Inferior parietal cortex (tissue), 1 donor: ENCODE measurements at regions not wholly inside any gene's neighbourhood (a gene's known extent, or its start where the extent isn't known, plus 50 kb on each side); places are given as distances from the start of the nearest gene placed in this dataset.

ENCODE experiments used
- DNase-seq: peaks from one replicate; pipeline ENCODE4 v3.0.0-alpha.2; 2016; ENCODE audit errors: extremely low spot score

GRCh38 chr4:35789899-35790574 is 454.3 kb downstream of the ARAP2 start:
- DNase-seq, result no peak

- DNase-seq, result no peak
Observed at GRCh38 chr4:35793045-35793722, 451.1 kb downstream of the ARAP2 start.

GRCh38 chr4:35793766-35794165 is 450.5 kb downstream of the ARAP2 start:
- DNase-seq, result no peak

DNA sequence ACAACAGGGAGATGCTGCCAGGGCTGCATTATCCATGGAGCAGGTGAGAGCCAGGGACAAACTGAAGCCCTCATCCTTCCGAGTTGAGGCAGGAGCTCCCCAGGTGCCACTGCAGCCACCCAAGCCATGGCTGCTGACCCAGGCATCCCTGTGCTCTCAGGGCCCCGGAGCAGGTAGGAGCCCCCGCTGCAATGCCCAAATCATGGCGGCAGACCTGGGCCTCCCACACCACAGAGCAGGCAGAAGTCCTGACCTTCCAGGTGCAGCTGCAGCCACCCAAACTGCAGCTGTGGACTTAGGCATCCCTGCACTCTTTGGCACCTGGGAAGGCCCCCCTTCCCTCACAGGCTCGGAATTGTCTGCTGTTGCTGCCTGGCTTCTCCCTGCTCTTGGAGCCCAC is 443.6 kb downstream of the ARAP2 start:
- no peak for DNase-seq

- DNase-seq, result no peak
Observed at GRCh38 chr4:35802644-35803043, 441.7 kb downstream of the ARAP2 start.

- no peak for DNase-seq
Observed at GRCh38 chr4:35818520-35818919, 425.8 kb downstream of the ARAP2 start.

DNA sequence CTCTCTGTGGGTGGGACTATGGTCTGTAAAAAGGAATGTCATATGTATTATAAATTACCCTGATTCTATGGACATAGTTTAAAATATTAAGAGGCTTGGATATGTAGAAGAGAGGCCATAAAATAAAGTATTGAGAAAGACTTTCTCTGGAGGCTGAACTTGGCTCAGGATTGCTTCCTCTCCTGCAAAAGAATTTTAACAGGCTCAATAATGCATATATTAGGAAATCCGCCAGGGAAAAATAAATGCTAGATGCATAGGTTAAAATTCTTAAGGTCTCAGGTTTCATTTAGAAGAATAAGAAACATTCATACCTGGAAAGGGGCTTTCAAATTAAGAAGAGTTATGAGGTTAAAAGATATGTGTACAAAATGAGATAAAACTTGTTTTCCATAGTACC is 424.3 kb downstream of the ARAP2 start:
- no peak for DNase-seq

GRCh38 chr4:35824231-35824630 is 420.1 kb downstream of the ARAP2 start:
- no peak for DNase-seq

- DNase-seq, result no peak
Observed at GRCh38 chr4:35835893-35836292, 408.4 kb downstream of the ARAP2 start.

- DNase-seq, result no peak
Observed at GRCh38 chr4:35836596-35836995, 407.7 kb downstream of the ARAP2 start.

DNA sequence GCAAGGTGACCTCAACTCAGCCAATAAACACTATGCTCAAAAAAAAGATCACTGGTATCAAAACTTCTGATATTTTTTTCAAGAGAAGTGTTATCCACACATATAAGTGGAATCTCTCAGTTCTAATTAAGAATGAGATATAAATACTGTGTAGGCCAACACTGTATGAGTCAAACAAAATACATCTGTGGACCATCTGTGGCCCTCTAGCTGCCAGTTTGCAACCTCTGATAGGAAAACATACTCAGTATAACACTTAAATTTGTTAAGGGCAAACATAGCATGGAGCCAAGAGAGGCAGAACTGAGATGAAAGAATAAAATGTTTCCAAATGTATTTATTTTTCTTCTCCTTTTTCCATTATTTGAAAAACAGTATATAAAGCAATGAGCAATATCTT is 377.3 kb downstream of the ARAP2 start:
- no peak for DNase-seq

DNA sequence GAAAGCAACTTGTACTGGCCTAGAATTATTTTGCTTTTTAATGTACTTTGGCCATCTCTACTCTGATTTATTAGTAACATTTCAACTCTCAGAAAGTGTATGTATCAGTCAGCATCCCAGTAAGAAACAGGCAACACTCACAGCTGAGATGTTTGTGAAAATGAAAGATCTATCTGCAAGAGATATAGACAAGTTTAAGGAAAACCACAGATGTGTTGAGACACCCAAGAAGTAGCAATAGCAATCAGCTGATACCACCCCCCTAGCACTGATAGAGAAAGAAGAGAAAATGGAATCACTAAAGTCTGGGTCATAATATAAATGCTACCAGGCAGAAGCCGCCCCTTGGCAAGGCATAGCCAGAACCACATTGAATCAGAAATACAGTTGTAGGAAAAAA is 372.0 kb downstream of the ARAP2 start:
- DNase-seq, result no peak

- no peak for DNase-seq
Observed at GRCh38 chr4:35879479-35879878, 364.8 kb downstream of the ARAP2 start.

- no peak for DNase-seq
Observed at GRCh38 chr4:35883108-35883507, 361.2 kb downstream of the ARAP2 start.

DNA sequence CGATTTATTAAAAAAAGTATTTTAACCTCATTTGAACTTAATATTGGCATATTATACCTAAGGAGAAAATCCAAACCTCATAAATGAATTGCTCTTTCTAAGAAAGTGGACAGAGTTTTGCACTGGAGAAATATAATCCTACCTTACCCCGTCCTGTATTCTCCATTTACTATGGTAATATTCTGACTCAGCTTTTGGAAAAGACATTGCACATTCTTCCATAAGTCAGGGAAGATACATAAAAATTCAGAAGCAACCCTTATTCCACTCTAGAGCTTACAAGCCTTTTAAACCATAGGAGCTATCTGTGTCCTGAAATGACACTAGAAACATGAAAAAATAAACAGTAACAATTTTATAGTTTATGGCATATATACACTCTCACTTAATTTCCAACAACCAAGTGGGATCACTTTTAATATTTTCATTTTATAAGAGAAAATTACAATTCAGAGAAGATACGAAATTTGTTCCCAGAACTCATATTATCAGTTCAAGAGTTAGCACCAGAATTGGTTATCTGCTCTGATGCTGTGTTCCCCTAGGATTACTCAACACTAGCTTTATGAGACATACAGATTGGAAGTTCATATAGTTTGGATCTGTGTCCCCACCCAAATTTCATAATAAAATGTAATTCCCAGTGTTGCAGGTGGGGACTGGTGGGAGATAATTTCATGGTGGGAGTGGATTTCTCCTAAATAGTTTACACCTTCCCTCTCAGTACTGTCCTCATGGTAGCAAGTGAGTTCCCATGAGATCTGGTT is 359.4 kb downstream of the ARAP2 start:
- DNase-seq, result no peak

DNA sequence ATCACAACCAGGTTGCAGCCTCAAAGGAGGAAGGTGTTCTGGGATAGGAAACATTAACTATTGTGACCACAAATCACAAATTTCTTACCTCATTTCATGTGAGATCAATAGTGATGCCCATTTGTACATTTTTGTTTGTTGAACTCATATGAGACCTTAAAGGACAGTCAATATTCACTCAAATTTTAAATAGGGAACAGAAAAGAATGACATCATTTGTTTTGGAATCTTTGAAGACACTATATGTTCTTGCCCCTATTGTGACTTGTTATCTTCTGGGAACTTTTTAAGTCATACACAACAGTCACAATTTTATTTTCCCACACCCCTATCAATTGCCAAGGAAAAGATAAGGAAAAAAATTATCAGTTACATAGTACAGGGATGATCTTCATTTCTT is 346.5 kb downstream of the ARAP2 start:
- DNase-seq, result no peak

DNA sequence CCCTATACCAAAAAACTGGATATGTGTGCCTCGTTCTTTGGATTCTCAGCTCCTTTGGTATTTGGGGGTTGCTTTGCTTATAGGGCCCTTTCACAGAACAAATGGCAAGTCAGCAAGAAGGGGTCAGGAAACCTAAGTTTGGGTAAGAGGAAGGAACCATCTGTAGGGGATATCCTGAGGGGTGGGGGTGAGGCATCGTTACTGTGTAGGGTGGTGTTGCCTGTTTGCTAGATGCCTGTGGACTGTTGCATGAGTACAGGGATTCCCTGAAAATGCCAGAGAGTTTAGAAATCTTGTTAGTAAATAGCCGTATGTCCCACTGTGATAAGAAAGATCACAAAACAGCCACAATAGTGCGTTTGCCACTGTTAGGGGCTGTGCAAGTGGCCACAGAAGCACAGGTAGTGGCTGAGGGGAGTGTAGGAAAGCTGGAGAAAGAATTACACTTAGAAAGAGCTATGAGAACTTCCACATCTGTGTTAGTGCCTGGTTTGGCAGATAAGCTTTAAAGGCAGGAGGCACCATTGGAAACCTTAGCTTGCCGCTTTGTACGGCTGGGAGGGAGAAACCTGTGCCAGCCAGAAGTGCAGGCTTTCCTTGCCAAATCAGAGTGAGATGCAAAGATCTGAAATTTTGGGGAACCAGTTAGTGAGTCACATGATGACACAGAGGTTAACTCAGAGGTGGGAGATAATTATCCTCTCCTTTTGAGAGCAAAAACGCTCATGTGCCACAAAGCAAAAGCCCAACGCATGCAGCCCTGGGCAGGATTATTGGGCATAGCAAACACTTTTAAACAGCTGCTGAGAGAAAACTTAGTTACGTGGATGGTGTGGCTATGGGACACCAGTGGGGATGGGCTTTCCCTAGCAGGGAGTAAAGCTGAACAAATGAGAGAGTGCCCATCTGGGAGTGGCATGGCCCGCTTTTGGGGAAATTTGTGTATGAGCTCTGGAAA is 343.7 kb downstream of the ARAP2 start:
- DNase-seq, result no peak

GRCh38 chr4:35912174-35912573 is 332.1 kb downstream of the ARAP2 start:
- no peak for DNase-seq

DNA sequence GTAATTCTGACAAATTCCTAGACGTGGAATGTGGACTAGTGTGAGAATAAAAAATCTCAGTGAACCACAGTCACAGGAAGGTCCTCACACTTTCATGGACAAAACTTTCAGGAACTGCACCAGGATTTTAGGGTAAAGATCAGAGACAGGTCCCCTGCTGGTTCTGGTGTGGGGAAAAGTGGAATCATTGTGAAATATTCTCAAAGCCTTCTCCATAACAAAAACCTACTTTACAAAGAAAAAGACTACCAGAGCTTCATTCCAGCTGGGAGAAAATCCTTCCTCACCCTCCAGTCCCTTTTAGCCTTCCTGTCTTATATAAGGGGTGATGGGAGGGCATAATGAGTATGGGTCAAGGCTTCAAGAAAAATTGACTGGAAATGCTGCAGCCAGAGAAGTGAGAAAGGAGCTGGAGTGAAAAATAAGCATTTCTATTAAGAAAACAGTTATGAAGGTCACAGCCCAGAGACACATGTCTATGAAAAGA is 325.8 kb downstream of the ARAP2 start:
- no peak for DNase-seq

- DNase-seq, result no peak
Observed at GRCh38 chr4:35925806-35926205, 318.5 kb downstream of the ARAP2 start.

DNA sequence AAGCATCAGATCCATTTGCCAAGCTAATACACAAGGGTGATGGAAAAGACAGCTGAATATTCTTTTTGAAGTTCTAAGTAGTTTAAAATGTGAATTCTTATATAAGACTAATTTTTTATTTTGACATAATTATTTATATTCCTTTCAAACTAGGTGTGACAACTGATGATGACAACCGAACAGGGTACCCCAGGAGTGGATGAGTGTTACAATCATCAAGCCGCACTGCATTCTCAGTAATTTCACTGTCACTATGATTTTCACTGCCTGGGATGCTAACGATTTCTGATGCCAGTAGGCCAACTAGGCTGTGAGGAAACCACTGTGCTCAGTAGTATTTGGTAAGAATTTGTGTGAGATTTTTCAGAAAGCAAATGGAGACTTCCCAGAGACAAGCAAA is 317.5 kb downstream of the ARAP2 start:
- no peak for DNase-seq

DNA sequence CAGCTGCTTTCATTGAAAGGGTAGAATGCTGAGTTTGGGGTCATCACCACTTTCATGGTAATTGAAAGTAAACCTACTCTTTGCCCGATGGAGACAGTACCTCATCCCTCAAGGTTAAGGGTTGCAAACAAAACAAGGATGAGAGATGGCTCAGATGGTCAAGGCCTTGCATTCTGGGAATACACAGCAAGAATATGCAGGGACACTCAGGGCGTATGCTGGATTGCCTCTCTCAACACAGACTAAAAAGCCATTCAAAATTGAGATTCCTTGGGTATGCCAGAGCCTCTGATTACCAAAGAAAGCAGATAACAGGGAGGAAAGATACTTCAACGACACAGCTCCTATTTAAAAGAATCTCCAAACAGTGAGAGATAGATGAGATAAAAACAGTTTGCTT is 310.4 kb downstream of the ARAP2 start:
- DNase-seq, result peak; percentile 38
